PC-3 (cell line): ENCODE measurements at regions not wholly inside any gene's neighbourhood (a gene's known extent, or its start where the extent isn't known, plus 50 kb on each side); places are given as distances from the start of the nearest gene placed in this dataset.

Experiments used
- ATAC-seq: fragments of 200-7000 bp; cut with Tn5 transposase; 2 replicates; pipeline ENCODE4 v1.9.1; 2020; ENCODE audit warnings: mild to moderate bottlenecking, moderate library complexity
- BruUV-seq: library from RNA; stranded (reverse); fragments of 400-500 nt; replicated peaks from 2 replicates; lab custom pipeline; 2021; lab: Mats Ljungman, UMichigan
- CTCF ChIA-PET: fragments of 300-600 bp; sonication (Branson Sonifier 250); formaldehyde crosslinking; loops from one replicate; lab custom pipeline; 2022; ENCODE audit warnings: antibody characterized with exemption; lab: Charles Lee
- POLR2A ChIA-PET: fragments of 300-600 bp; sonication (Branson Sonifier 250); formaldehyde crosslinking; loops from one replicate; lab custom pipeline; 2022; ENCODE audit warnings: antibody characterized with exemption; ENCODE audit not compliant: unreplicated experiment; lab: Charles Lee
- DNase-seq: peaks from one replicate; pipeline ENCODE4 v3.0.0-alpha.2; 2015
- H2AFZ ChIP-seq: fragments of 300-600 bp; sonication (generic); 2 replicates; pipeline ENCODE4 v1.6.0; 2016; ENCODE audit warnings: antibody characterized with exemption, low read length
- H3F3A ChIP-seq: fragments of 300-600 bp; sonication (generic); one replicate; pipeline ENCODE4 v1.6.0; 2017; ENCODE audit warnings: antibody characterized with exemption, low read length, control low read depth, mild to moderate bottlenecking; ENCODE audit not compliant: unreplicated experiment
- H3K27ac ChIP-seq: fragments of 300-600 bp; sonication (generic); 2 replicates; pipeline ENCODE4 v1.5.1; 2016; ENCODE audit warnings: mild to moderate bottlenecking, low read length
- H3K27me3 ChIP-seq: fragments of 300-600 bp; sonication (generic); 2 replicates; pipeline ENCODE4 v1.6.1; 2016; ENCODE audit warnings: low read length, mixed read lengths
- H3K36me3 ChIP-seq: fragments of 300-600 bp; sonication (generic); 2 replicates; pipeline ENCODE4 v1.6.1; 2016; ENCODE audit warnings: low read depth, mixed run types, low read length, mixed read lengths
- H3K4me1 ChIP-seq: fragments of 300-600 bp; sonication (generic); 2 replicates; pipeline ENCODE4 v1.5.1; 2016; ENCODE audit warnings: low read length; ENCODE audit not compliant: insufficient read depth
- H3K4me2 ChIP-seq: fragments of 300-600 bp; sonication (generic); 2 replicates; pipeline ENCODE4 v1.6.0; 2016; ENCODE audit warnings: low read length
- H3K4me3 ChIP-seq: fragments of 300-600 bp; sonication (generic); 2 replicates; pipeline ENCODE4 v1.5.1; 2016; ENCODE audit warnings: mild to moderate bottlenecking, low read length, mixed read lengths
- H3K79me2 ChIP-seq: fragments of 300-600 bp; sonication (generic); 2 replicates; pipeline ENCODE4 v1.6.1; 2017; ENCODE audit warnings: low read length, mixed read lengths
- H3K9ac ChIP-seq: fragments of 300-600 bp; sonication (generic); 2 replicates; pipeline ENCODE4 v1.6.0; 2016; ENCODE audit warnings: mild to moderate bottlenecking, low read length
- H3K9me2 ChIP-seq: fragments of 300-600 bp; sonication (generic); replicated peaks from 2 replicates; pipeline ENCODE4 v1.6.1; 2016; ENCODE audit warnings: mixed run types, low read length, mixed read lengths
- H3K9me3 ChIP-seq: fragments of 300-600 bp; sonication (generic); 2 replicates; pipeline ENCODE4 v1.6.1; 2016; ENCODE audit warnings: low read length, mixed read lengths
- H4K20me1 ChIP-seq: fragments of 300-600 bp; sonication (generic); 2 replicates; pipeline ENCODE4 v1.6.1; 2016; ENCODE audit warnings: low read length, mixed read lengths
- CTCF ChIP-seq: fragments of 300-600 bp; sonication (generic); conservative IDR thresholded peaks from 2 replicates; pipeline ENCODE4 v1.5.1; 2017; ENCODE audit warnings: antibody characterized with exemption, low read depth, mild to moderate bottlenecking, low read length
- EZH2 ChIP-seq: fragments of 300-600 bp; sonication (generic); IDR thresholded peaks from one replicate; pipeline ENCODE4 v1.6.1; 2017; ENCODE audit warnings: antibody characterized with exemption, mild to moderate bottlenecking, low read length; ENCODE audit not compliant: unreplicated experiment
- EZH2phosphoT487 ChIP-seq: fragments of 300-600 bp; sonication (generic); IDR thresholded peaks from 2 replicates; pipeline ENCODE4 v1.6.1; 2018; ENCODE audit warnings: mild to moderate bottlenecking, antibody characterized with exemption, low read length, borderline replicate concordance
- intact Hi-C: fragments of 100-400 bp; cut with micrococcal nuclease; formaldehyde crosslinking; loops from 2 replicates; pipeline ENCODE4 v1.9.0; 2023

GRCh38 chr9:13535141-13535540 is 255.6 kb upstream of the MPDZ start:
- Histone ChIP-seq H3K36me3 (no peaks in the 10 kb centered on the region), H3K27me3 (no peaks in the 10 kb centered on the region), H2AFZ (no peak overlapping the region), H3K9me2 (no peaks in the 10 kb centered on the region), H3K9ac (no peak overlapping the region), H3K27ac (no peak overlapping the region), H3K4me2 (no peak overlapping the region), H4K20me1 (no peaks in the 10 kb centered on the region), H3K4me1 (no peaks in the 10 kb centered on the region), H3K4me3 (no peak overlapping the region), H3K79me2 (no peaks in the 10 kb centered on the region), H3K9me3 (no peaks in the 10 kb centered on the region), H3F3A (no peaks in the 10 kb centered on the region)
- CTCF ChIA-PET: no interaction called here
- BruUV-seq: no TSS peak
- no peak for TF ChIP-seq CTCF
- no peak for TF ChIP-seq EZH2
- TF ChIP-seq EZH2phosphoT487: no peak
- POLR2A ChIA-PET: no interaction called here
- intact Hi-C loops: no loop called here
- DNase-seq (no peak), ATAC-seq (no peak)

- H3K4me1 ChIP-seq: no peaks in the 10 kb centered on the region
- BruUV-seq: no TSS peak
- no peaks in the 10 kb centered on the region for H3F3A ChIP-seq
- H3K9ac ChIP-seq: no peak overlapping the region
- H3K9me3 ChIP-seq: no peaks in the 10 kb centered on the region
- H3K27ac ChIP-seq: no peak overlapping the region
- no peak overlapping the region for H3K4me3 ChIP-seq
- POLR2A ChIA-PET: no interaction called here
- no peak for DNase-seq
- intact Hi-C loops: no loop called here
- no peak overlapping the region for H3K4me2 ChIP-seq
- no peaks in the 10 kb centered on the region for H3K27me3 ChIP-seq
- no peak for TF ChIP-seq EZH2
- no peak for TF ChIP-seq CTCF
- TF ChIP-seq EZH2phosphoT487: no peak
- ATAC-seq: no peak
- no peaks in the 10 kb centered on the region for H3K36me3 ChIP-seq
- no peaks in the 10 kb centered on the region for H3K79me2 ChIP-seq
- no peak overlapping the region for H2AFZ ChIP-seq
- CTCF ChIA-PET: no interaction called here
- no peaks in the 10 kb centered on the region for H4K20me1 ChIP-seq
- H3K9me2 ChIP-seq: no peaks in the 10 kb centered on the region
Measured at GRCh38 chr9:13534006-13534405, 254.5 kb upstream of the MPDZ start.

GRCh38 chr9:13532407-13532806 is 252.9 kb upstream of the MPDZ start:
- Histone ChIP-seq H3K4me1 (no peaks in the 10 kb centered on the region), H3K4me2 (no peak overlapping the region), H3K27me3 (no peaks in the 10 kb centered on the region), H3K4me3 (no peak overlapping the region), H3K9me2 (no peaks in the 10 kb centered on the region), H4K20me1 (no peaks in the 10 kb centered on the region), H3F3A (no peaks in the 10 kb centered on the region), H3K9me3 (no peaks in the 10 kb centered on the region), H3K79me2 (no peaks in the 10 kb centered on the region), H3K36me3 (no peaks in the 10 kb centered on the region), H2AFZ (no peak overlapping the region), H3K27ac (no peak overlapping the region), H3K9ac (no peak overlapping the region)
- no TSS peak for BruUV-seq
- no peak for TF ChIP-seq CTCF
- TF ChIP-seq EZH2phosphoT487: no peak
- TF ChIP-seq EZH2: no peak
- DNase-seq: no peak
- intact Hi-C loops: no loop called here
- no peak for ATAC-seq
- CTCF ChIA-PET: no interaction called here
- POLR2A ChIA-PET: no interaction called here
